GM23338 (cell line): ENCODE measurements at regions not wholly inside any gene's neighbourhood (a gene's known extent, or its start where the extent isn't known, plus 50 kb on each side); places are given as distances from the start of the nearest gene placed in this dataset.
"Not testable (repeated sequence)": the region's sequence is repeated elsewhere in the genome, so short reads cannot be mapped to it uniquely, and the experiment has no call there.

Experiments
- ATAC-seq: fragments of 200-7000 bp; cut with Tn5 transposase; 3 replicates; pipeline ENCODE4 v1.9.1; 2020
- DNase-seq: peaks from one replicate; pipeline ENCODE4 v3.0.0-alpha.2; 2015; ENCODE audit warnings: low spot score
- H2AFZ ChIP-seq: fragments of 200-600 bp; sonication (generic); 2 replicates; pipeline ENCODE4 v1.8.0; 2016; ENCODE audit warnings: antibody characterized with exemption, mild to moderate bottlenecking, moderate library complexity
- H3F3A ChIP-seq: fragments of 200-600 bp; sonication (generic); replicated peaks from 2 replicates; pipeline ENCODE4 v1.8.0; 2017; ENCODE audit warnings: antibody characterized with exemption, mixed run types, low read depth
- H3K27ac ChIP-seq: fragments of 200-600 bp; sonication (generic); 2 replicates; pipeline ENCODE4 v1.6.1; 2016; ENCODE audit warnings: low read depth
- H3K27me3 ChIP-seq: fragments of 200-600 bp; sonication (generic); 2 replicates; pipeline ENCODE4 v1.8.0; 2016; ENCODE audit warnings: mild to moderate bottlenecking, mixed run types, moderate library complexity; ENCODE audit not compliant: insufficient read depth
- H3K36me3 ChIP-seq: fragments of 200-600 bp; sonication (generic); 2 replicates; pipeline ENCODE4 v1.8.0; 2016; ENCODE audit warnings: mild to moderate bottlenecking; ENCODE audit not compliant: insufficient read depth
- H3K4me1 ChIP-seq: fragments of 200-600 bp; sonication (generic); 2 replicates; pipeline ENCODE4 v1.8.0; 2016; ENCODE audit warnings: mild to moderate bottlenecking, moderate library complexity; ENCODE audit not compliant: insufficient read depth
- H3K4me2 ChIP-seq: fragments of 200-600 bp; sonication (generic); 2 replicates; pipeline ENCODE4 v1.7.1; 2017; ENCODE audit warnings: mixed run types
- H3K4me3 ChIP-seq: fragments of 200-600 bp; sonication (generic); 2 replicates; pipeline ENCODE4 v1.6.1; 2016; ENCODE audit warnings: mixed run types
- H3K79me2 ChIP-seq: fragments of 200-600 bp; sonication (generic); replicated peaks from 2 replicates; pipeline ENCODE4 v1.8.0; 2017; ENCODE audit warnings: mild to moderate bottlenecking; ENCODE audit not compliant: insufficient read depth
- H3K9me2 ChIP-seq: fragments of 200-600 bp; sonication (generic); 2 replicates; pipeline ENCODE4 v1.8.0; 2017; ENCODE audit not compliant: insufficient read depth
- H4K20me1 ChIP-seq: fragments of 200-600 bp; sonication (generic); replicated peaks from 2 replicates; pipeline ENCODE4 v1.8.0; 2017; ENCODE audit warnings: mild to moderate bottlenecking; ENCODE audit not compliant: insufficient read depth
- H3K27ac Mint-ChIP-seq: 2 replicates; pipeline ENCODE4 v1.8.0; 2020; ENCODE audit warnings: inconsistent platforms, mild to moderate bottlenecking, moderate library complexity, mixed read lengths
- H3K27me3 Mint-ChIP-seq: 3 replicates; pipeline ENCODE4 v1.8.0; 2022; ENCODE audit warnings: low read depth, mild to moderate bottlenecking, moderate library complexity, mixed read lengths, inconsistent platforms; ENCODE audit not compliant: insufficient read depth, poor library complexity
- H3K36me3 Mint-ChIP-seq: 3 replicates; pipeline ENCODE4 v1.8.0; 2021; ENCODE audit warnings: low read depth, mild to moderate bottlenecking, inconsistent platforms, moderate library complexity, mixed read lengths
- H3K4me1 Mint-ChIP-seq: 3 replicates; pipeline ENCODE4 v1.8.0; 2020; ENCODE audit warnings: mild to moderate bottlenecking, inconsistent platforms, mixed read lengths
- H3K4me3 Mint-ChIP-seq: 3 replicates; pipeline ENCODE4 v1.8.0; 2021; ENCODE audit warnings: moderate library complexity, mild to moderate bottlenecking, inconsistent platforms, mixed read lengths
- H3K9me3 Mint-ChIP-seq: 3 replicates; pipeline ENCODE4 v1.8.0; 2020; ENCODE audit warnings: moderate library complexity, mild to moderate bottlenecking, inconsistent platforms, mixed read lengths
- TF ChIP-seq, protein P1 (sequence below), 2 experiments: fragments of 200-600 bp in 1 of 2; sonication (generic) in 1 of 2; conservative IDR thresholded peaks; 2 replicates each; pipeline versions ENCODE4 v1.5.1 to v1.6.1; 2016 to 2017; ENCODE audit warnings: antibody characterized with exemption in 2 of 2, low read depth in 2 of 2, mild to moderate bottlenecking in 2 of 2, moderate library complexity in 1 of 2
- TF ChIP-seq, protein P2 (sequence below): IDR thresholded peaks from one replicate; pipeline ENCODE4 v1.6.1; 2018; ENCODE audit warnings: antibody characterized with exemption; ENCODE audit not compliant: unreplicated experiment

DNA sequence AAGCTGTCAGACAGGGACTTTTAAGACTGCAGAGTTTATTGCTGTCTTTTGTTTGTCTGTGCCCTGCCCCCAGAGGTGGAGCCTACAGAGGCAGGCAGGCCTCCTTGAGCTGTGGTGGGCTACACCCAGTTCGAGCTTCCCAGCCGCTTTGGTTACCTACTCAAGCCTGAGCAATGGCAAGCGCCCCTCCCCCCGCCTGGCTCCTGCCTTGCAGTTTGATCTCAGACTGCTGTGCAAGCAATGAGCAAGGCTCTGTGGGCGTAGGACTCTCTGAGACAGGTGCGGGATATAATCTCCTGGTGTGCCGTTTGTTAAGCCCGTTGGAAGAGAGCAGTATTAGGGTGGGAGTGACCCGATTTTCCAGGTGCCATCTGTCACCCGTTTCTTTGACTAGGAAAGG lies 67.8 kb upstream of the ADAMTS3 start:
- H3K27me3 Mint-ChIP-seq, H3K79me2 ChIP-seq, H3K9me2 ChIP-seq, DNase-seq, H3K4me2 ChIP-seq, H4K20me1 ChIP-seq, H3K27me3 ChIP-seq, H3K36me3 ChIP-seq, H3K27ac ChIP-seq, H2AFZ ChIP-seq, ATAC-seq, H3K4me1 ChIP-seq, H3K4me1 Mint-ChIP-seq, H3K4me3 ChIP-seq, H3K4me3 Mint-ChIP-seq, H3K27ac Mint-ChIP-seq, H3F3A ChIP-seq: not testable (repeated sequence)
- Mint-ChIP-seq H3K9me3 (peaks cover 68% of the 10 kb centered on the region), H3K36me3 (peaks cover 37% of the 10 kb centered on the region)

DNA sequence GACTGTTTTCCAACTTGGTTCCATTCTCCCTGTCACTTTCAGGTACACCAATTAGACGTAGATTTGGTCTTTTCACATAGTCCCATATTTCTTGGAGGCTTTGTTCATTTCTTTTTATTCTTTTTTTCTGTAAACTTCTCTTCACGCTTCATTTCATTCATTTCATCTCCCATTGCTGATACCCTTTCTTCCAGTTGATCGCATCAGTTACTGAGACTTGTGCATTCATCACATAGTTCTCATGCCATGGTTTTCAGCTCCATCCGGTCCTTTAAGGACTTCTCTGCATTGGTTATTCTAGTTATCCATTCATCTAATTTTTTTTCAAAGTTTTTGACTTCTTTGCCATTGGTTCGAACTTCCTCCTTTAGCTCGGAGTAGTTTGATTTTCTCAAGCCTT lies 66.9 kb upstream of the ADAMTS3 start:
- H3K4me3 Mint-ChIP-seq, H3K4me2 ChIP-seq, H3K27me3 Mint-ChIP-seq, ATAC-seq, H3K36me3 ChIP-seq, H3K9me2 ChIP-seq, H2AFZ ChIP-seq, H4K20me1 ChIP-seq, H3F3A ChIP-seq, H3K27ac ChIP-seq, H3K4me1 Mint-ChIP-seq, H3K27me3 ChIP-seq, H3K79me2 ChIP-seq, H3K4me1 ChIP-seq, DNase-seq, H3K27ac Mint-ChIP-seq, H3K4me3 ChIP-seq: not testable (repeated sequence)
- Mint-ChIP-seq H3K36me3 (peaks cover 44% of the 10 kb centered on the region), H3K9me3 (peaks cover 78% of the 10 kb centered on the region)

DNA sequence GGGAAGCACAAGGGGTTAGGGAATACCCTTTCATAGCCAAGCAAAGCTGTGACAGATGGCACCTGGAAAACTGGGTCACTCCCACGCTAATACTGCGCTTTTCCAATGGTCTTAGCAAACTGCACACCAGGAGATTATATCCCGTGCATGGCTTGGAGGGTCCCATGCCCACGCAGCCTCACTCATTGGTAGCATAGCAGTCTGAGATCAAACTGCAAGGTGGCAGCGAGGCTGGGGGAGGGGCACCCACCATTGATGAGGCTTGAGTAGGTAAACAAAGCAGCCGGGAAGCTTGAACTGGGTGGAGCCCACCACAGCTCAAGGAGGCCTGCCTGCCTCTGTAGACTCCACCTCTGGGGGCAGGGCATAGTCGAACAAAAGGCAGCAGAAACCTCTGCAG lies 63.2 kb upstream of the ADAMTS3 start:
- H3K4me1 Mint-ChIP-seq, H3K4me1 ChIP-seq, H3K4me3 Mint-ChIP-seq, H4K20me1 ChIP-seq, H3K4me2 ChIP-seq, H3K9me2 ChIP-seq, ATAC-seq, H3K27ac ChIP-seq, H3K27me3 Mint-ChIP-seq, DNase-seq, H3K36me3 ChIP-seq, H3K27me3 ChIP-seq, H2AFZ ChIP-seq, H3F3A ChIP-seq, H3K4me3 ChIP-seq, H3K27ac Mint-ChIP-seq, H3K79me2 ChIP-seq: not testable (repeated sequence)
- Mint-ChIP-seq H3K36me3 (peaks cover 42% of the 10 kb centered on the region), H3K9me3 (peaks cover 66% of the 10 kb centered on the region)

DNA sequence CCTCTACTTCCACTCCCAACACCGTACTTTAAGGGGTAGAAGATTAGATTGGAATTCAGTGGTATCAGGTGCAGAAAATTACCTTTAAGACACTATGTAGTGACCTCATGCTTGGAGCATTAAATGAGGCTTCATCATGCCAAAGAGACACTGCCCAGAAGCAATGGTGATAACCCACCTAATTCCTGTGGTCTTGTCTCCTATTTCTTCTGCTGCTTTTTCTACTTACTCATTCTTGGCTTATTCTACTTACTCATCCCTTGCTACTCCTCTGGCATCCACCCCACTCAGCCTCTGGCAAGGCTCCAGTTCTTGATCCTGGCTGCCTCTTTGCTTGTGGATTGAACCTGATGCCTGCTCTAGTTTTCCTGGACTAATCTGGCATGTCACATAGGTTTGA lies 62.3 kb upstream of the ADAMTS3 start:
- Histone ChIP-seq H3K27ac (no peak overlapping the region), H3K36me3 (no peaks in the 10 kb centered on the region), H3F3A (no peaks in the 10 kb centered on the region), H4K20me1 (no peaks in the 10 kb centered on the region), H3K27me3 (no peaks in the 10 kb centered on the region), H3K9me2 (no peaks in the 10 kb centered on the region), H2AFZ (no peak overlapping the region), H3K4me1 (no peaks in the 10 kb centered on the region), H3K79me2 (no peaks in the 10 kb centered on the region), H3K4me3 (no peak overlapping the region), H3K4me2 (no peak overlapping the region)
- peaks cover 36% of the 10 kb centered on the region for H3K36me3 Mint-ChIP-seq
- no peak overlapping the region for H3K27ac Mint-ChIP-seq
- H3K4me1 Mint-ChIP-seq: no peaks in the 10 kb centered on the region
- H3K9me3 Mint-ChIP-seq: peaks cover 57% of the 10 kb centered on the region
- ATAC-seq (no peak), DNase-seq (no peak)
- no peaks in the 10 kb centered on the region for H3K27me3 Mint-ChIP-seq
- H3K4me3 Mint-ChIP-seq: no peak overlapping the region
- TF ChIP-seq, protein P1, sequence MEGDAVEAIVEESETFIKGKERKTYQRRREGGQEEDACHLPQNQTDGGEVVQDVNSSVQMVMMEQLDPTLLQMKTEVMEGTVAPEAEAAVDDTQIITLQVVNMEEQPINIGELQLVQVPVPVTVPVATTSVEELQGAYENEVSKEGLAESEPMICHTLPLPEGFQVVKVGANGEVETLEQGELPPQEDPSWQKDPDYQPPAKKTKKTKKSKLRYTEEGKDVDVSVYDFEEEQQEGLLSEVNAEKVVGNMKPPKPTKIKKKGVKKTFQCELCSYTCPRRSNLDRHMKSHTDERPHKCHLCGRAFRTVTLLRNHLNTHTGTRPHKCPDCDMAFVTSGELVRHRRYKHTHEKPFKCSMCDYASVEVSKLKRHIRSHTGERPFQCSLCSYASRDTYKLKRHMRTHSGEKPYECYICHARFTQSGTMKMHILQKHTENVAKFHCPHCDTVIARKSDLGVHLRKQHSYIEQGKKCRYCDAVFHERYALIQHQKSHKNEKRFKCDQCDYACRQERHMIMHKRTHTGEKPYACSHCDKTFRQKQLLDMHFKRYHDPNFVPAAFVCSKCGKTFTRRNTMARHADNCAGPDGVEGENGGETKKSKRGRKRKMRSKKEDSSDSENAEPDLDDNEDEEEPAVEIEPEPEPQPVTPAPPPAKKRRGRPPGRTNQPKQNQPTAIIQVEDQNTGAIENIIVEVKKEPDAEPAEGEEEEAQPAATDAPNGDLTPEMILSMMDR (conservative IDR thresholded peaks at IDR 0.05; ENCODE audit: low read depth in 2 of 2): no peak
- TF ChIP-seq, protein P2, sequence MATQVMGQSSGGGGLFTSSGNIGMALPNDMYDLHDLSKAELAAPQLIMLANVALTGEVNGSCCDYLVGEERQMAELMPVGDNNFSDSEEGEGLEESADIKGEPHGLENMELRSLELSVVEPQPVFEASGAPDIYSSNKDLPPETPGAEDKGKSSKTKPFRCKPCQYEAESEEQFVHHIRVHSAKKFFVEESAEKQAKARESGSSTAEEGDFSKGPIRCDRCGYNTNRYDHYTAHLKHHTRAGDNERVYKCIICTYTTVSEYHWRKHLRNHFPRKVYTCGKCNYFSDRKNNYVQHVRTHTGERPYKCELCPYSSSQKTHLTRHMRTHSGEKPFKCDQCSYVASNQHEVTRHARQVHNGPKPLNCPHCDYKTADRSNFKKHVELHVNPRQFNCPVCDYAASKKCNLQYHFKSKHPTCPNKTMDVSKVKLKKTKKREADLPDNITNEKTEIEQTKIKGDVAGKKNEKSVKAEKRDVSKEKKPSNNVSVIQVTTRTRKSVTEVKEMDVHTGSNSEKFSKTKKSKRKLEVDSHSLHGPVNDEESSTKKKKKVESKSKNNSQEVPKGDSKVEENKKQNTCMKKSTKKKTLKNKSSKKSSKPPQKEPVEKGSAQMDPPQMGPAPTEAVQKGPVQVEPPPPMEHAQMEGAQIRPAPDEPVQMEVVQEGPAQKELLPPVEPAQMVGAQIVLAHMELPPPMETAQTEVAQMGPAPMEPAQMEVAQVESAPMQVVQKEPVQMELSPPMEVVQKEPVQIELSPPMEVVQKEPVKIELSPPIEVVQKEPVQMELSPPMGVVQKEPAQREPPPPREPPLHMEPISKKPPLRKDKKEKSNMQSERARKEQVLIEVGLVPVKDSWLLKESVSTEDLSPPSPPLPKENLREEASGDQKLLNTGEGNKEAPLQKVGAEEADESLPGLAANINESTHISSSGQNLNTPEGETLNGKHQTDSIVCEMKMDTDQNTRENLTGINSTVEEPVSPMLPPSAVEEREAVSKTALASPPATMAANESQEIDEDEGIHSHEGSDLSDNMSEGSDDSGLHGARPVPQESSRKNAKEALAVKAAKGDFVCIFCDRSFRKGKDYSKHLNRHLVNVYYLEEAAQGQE: no peak
